ENCODE measurements at regions not wholly inside any gene's neighbourhood (a gene's known extent, or its start where the extent isn't known, plus 50 kb on each side); places are given as distances from the start of the nearest gene placed in this dataset.

DNA sequence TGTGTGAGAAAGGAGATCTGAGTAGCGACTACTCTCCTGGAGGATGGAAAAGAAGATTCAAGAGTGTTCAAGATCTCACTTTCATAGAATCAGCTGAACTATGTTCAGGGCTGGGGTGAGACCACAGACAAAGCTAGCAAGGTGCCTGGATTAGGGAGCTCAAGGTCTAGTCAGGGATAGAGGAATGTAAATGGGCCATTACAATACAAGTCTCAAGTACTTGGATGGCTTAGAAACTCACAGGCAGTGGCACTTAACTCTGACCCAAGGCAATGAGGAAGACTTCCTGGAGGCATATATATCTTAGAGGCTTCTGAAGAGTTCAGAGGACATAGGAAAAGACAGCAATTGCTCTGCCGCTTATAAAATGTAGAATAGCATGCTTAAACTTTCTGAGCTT lies 184.9 kb upstream of the CDH11 start:
- DNase-seq (ENCODE audit: low spot score in 2 of 2): no peak
- ATAC-seq: no peak
- Mint-ChIP-seq H3K36me3 (no peaks in the 10 kb centered on the region), H3K9me3 (peaks cover 14 to 15% of the 10 kb centered on the region in 2 donors), H3K27ac (no peak overlapping the region)

DNA sequence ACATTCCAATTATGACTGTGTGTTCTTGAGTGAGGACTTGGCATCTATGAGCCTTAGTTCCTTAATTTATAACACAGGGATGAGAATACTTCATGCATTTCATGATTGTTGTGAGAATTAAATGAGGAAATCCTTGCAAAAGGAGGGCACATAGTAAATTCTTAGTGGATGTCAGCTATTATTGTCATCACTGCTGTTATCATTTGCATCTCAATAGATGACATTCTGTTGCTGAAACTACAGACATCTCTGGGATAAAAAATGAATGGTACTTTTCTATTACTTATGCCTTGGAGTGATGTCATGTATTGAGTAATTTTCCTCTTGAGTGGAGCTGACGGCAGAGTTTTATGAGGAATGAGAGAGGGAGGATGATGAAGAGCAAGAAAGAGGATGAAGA lies 184.4 kb upstream of the CDH11 start:
- Mint-ChIP-seq H3K9me3 (peaks cover 14 to 15% of the 10 kb centered on the region in 2 donors), H3K36me3 (no peaks in the 10 kb centered on the region), H3K27ac (no peak overlapping the region)
- no peak for DNase-seq (ENCODE audit: low spot score in 2 of 2)
- no peak for ATAC-seq

DNA sequence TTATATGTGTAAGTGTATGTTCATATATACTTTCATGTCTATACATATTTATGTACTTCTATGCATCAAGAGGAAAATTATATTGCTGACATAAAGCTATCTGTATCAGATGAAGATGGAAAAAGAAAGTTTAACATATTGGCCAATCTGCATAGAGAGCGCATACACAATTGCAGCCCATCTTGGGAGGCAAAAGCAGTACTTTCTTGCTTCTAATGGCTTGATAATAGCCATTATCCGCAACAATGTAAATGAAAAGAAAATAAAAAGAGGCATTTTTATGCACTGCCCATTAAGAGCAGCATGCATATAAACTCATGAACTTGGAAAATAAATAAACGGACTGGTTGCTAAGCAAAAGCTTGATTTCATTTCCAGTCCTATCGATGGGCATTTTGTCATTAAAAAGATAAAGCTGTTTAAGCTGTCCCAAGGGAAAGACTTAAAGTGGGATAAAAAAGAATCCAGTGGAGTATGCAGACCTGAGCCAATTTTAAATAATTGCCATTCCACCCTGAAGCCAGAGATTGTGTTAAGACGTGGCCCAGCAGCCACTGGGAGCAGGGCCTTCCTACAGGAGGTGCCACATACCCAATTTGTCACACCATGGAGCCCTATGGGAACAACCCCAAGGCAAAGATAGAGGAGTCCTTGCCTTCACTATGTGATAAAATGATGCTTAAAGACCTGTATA lies 183.6 kb upstream of the CDH11 start:
- Mint-ChIP-seq H3K27ac (no peak overlapping the region), H3K36me3 (no peaks in the 10 kb centered on the region), H3K9me3 (peaks cover 14 to 15% of the 10 kb centered on the region in 2 donors)
- ATAC-seq: no peak
- no peak for DNase-seq (ENCODE audit: low spot score in 2 of 2)

GRCh38 chr16:65301029-65301428 lies 179.2 kb upstream of the CDH11 start:
- H3K9me3 Mint-ChIP-seq: peaks cover 12 to 17% of the 10 kb centered on the region in 2 donors

GRCh38 chr16:65297453-65297852 lies 175.6 kb upstream of the CDH11 start:
- Mint-ChIP-seq H3K36me3 (no peaks in the 10 kb centered on the region), H3K27ac (no peak overlapping the region), H3K9me3 (peaks cover 13 to 15% of the 10 kb centered on the region in 2 donors)
- no peak for ATAC-seq
- no peak for DNase-seq (ENCODE audit: low spot score in 2 of 2)

More at GRCh38 chr16:65301029-65301428, 179.2 kb upstream of the CDH11 start:
- no peak for ATAC-seq
- no peaks in the 10 kb centered on the region for H3K36me3 Mint-ChIP-seq
- no peak for DNase-seq (ENCODE audit: low spot score in 2 of 2)
- no peak overlapping the region for H3K27ac Mint-ChIP-seq

DNA sequence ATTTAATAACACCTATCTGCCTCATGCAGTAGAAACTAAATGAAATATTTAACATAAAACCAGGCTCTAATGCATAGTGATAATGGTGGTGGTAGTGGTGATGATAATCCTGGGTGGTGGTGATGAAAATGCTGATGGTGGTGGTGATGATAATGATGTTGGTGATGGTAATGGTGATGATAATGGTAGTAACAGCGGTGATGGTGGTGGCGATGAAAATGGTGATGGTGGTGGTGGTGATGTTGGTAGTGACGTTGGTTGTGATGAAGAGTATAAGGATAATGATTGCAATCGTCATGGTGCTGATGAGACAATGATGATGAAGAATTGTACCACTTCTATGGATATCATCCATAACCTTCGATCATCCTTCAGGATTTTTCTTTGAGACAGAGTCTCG lies 173.7 kb upstream of the CDH11 start:
- DNase-seq (ENCODE audit: low spot score in 2 of 2): no peak
- Mint-ChIP-seq H3K36me3 (no peaks in the 10 kb centered on the region), H3K9me3 (peaks cover 13 to 20% of the 10 kb centered on the region in 2 donors), H3K27ac (no peak overlapping the region)
- ATAC-seq: no peak

- DNase-seq (ENCODE audit: low spot score in 2 of 2): no peak
- no peak for ATAC-seq
- Mint-ChIP-seq H3K36me3 (no peaks in the 10 kb centered on the region), H3K27ac (no peak overlapping the region), H3K9me3 (peaks cover 19 to 27% of the 10 kb centered on the region in 2 donors)
Observed at GRCh38 chr16:65294708-65295107, 172.8 kb upstream of the CDH11 start.

GRCh38 chr16:65294165-65294564 lies 172.3 kb upstream of the CDH11 start:
- Mint-ChIP-seq H3K36me3 (no peaks in the 10 kb centered on the region), H3K9me3 (peaks cover 21 to 27% of the 10 kb centered on the region in 2 donors), H3K27ac (no peak overlapping the region)
- no peak for ATAC-seq
- DNase-seq (ENCODE audit: low spot score in 2 of 2): no peak

DNA sequence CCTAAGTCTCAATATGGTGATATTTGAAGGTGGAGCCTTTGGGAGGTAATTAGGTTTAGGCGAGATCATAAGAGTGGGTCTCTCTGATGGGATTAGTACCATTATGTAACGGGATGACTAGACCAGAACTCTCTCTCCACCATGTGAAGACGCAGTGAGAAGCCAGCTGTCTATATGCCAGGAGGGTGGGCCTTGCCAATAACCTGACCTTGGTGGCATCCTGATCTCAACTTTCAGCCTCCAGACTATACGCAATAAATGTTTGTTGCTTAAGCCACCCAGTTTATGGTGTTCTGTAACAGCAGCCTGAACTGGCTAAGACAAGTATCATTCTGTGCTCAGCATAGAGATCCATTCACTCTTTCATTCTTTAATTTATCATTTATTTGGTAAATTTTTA lies 167.2 kb upstream of the CDH11 start:
- no peak for DNase-seq (ENCODE audit: low spot score in 2 of 2)
- no peak for ATAC-seq
- Mint-ChIP-seq H3K36me3 (no peaks in the 10 kb centered on the region), H3K9me3 (peaks cover 13 to 15% of the 10 kb centered on the region in 2 donors), H3K27ac (no peak overlapping the region)

GRCh38 chr16:65287307-65287706 lies 165.4 kb upstream of the CDH11 start:
- no peak for ATAC-seq
- no peak overlapping the region for H3K27ac Mint-ChIP-seq
- H3K36me3 Mint-ChIP-seq: peaks cover 0 to 7% of the 10 kb centered on the region in 2 donors
- DNase-seq (ENCODE audit: low spot score in 2 of 2): no peak
- peaks cover 8 to 18% of the 10 kb centered on the region in 2 donors for H3K9me3 Mint-ChIP-seq

DNA sequence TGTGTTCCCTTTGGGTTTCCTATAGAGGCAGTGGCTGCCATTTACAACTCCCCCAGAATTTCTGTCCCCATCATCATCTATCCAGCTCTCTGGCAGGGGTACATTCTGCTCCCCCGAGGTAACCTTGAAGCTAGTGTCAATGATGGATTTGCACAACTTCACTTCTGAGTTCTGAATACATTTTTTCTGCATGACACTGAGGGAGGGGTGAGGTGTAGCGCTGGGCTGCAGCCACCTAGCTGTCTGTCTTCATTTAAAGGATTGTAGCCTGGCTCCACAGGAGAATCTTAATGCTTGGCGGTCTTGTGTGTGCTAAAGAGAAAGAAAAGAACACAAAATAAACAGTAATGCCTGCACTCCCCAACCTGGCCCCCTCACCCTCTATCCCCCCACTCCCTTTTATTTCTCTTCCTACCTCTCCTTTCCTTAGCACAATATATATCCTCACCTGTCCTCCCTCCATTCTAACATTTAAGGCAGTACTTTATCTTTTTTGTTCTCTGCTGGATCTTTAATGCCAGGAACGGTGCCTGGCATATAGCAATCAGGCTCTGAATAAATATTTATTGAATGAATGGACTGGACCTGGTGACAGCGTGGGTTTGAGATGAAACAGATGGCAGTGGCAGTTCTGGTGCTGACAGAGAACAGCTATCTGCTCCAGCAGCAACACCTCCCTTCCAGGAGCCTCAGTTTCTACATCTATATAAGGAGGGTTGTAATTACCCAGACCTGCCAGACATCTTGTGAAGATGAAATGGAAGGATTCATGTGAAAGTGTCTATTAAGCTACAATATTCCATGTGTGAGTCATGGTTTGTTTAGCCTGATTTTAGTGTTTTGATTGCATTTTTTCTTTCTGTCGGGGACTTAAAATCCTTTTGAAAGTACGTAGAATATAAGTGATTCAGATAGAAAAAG lies 163.5 kb upstream of the CDH11 start:
- no peak for DNase-seq (ENCODE audit: low spot score in 2 of 2)
- Mint-ChIP-seq H3K36me3 (peaks cover 0 to 7% of the 10 kb centered on the region in 2 donors), H3K27ac (no peak overlapping the region), H3K9me3 (peaks cover 8 to 12% of the 10 kb centered on the region in 2 donors)
- no peak for ATAC-seq

DNA sequence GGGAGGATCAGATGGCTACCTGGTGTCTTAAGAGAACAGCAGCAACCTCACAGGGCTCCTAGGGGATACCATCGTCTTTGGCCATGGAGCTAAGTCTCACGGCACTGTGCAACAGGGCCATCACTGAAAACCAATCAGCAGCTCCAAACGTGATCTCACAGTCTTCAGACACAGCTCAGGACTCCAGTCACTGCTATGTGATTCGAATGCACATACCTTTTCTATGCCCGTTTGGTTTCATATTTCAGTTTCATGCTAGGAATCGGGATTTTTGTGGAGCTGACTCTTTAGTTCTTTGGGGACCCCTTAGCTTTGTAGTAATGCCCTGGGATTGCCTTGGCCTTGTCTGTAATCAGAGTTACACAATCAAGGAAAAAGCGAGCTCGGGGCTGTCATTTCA lies 162.8 kb upstream of the CDH11 start:
- Mint-ChIP-seq H3K27ac (no peak overlapping the region), H3K9me3 (peaks cover under 1 to 6% of the 10 kb centered on the region in 2 donors), H3K36me3 (peaks cover 0 to 7% of the 10 kb centered on the region in 2 donors)
- ATAC-seq (no peak), DNase-seq (ENCODE audit: low spot score in 2 of 2) (no peak)

DNA sequence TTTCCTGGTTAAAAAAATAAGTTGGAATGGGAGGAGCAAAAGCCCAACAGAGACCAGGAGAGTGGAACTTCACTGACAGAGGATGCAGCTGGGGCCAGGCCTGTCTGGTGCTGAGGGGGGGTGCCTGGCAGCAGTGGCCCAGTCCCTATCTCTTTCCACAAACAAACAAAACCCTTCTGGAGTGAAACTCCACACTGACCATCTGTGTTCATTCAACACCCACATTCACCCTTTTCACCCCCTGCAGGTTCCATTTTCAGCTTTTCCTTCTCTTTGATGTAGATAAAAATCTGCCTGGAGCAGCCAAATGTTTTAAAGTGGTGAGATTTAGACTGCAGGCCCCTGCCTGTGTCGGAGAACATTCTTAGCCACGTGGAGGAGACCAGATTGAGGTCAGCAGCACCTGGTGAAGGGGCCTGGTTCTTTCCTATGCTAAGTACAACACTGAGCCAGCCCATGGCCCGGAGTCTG lies 161.4 kb upstream of the CDH11 start:
- peaks cover 0 to 7% of the 10 kb centered on the region in 2 donors for H3K36me3 Mint-ChIP-seq
- ATAC-seq (no peak), DNase-seq (ENCODE audit: low spot score in 2 of 2) (no peak)
- H3K27ac Mint-ChIP-seq: no peak overlapping the region
- peaks cover 0 to 6% of the 10 kb centered on the region in 2 donors for H3K9me3 Mint-ChIP-seq

DNA sequence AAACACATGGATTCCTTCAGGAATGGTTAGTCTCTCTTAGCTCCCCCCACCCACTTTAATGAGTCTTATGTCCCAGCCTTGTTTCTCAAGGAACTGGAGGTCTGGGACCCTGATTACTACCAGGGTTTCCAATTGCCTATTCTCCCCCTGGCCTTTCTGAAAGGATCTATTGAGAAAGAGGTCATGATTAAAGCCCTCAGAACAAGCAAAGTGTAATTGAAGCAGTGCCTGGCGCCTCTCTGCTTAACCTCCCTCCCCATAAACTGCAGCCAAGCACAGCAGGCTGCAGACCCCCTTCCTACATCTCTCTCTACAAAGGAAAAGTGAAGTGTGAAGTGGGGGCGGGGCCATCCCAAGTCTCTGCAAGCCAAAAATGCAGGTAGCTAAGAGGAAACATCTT lies 159.7 kb upstream of the CDH11 start:
- peak overlapping the region in 1 of 2 donors; percentile 66 for H3K27ac Mint-ChIP-seq
- peaks cover 0 to 7% of the 10 kb centered on the region in 2 donors for H3K36me3 Mint-ChIP-seq
- ATAC-seq (no peak), DNase-seq (ENCODE audit: low spot score in 2 of 2) (no peak)
- H3K9me3 Mint-ChIP-seq: peaks cover 16 to 20% of the 10 kb centered on the region in 2 donors

- DNase-seq (ENCODE audit: low spot score in 2 of 2) (no peak), ATAC-seq (no peak)
- no peak overlapping the region for H3K27ac Mint-ChIP-seq
- H3K9me3 Mint-ChIP-seq: peaks cover 18 to 21% of the 10 kb centered on the region in 2 donors
- peaks cover 0 to 7% of the 10 kb centered on the region in 2 donors for H3K36me3 Mint-ChIP-seq
Observed at GRCh38 chr16:65280845-65281512, 159.1 kb upstream of the CDH11 start.

- DNase-seq (ENCODE audit: low spot score in 2 of 2) (no peak), ATAC-seq (no peak)
- Mint-ChIP-seq H3K27ac (no peak overlapping the region), H3K36me3 (peaks cover 0 to 7% of the 10 kb centered on the region in 2 donors), H3K9me3 (peaks cover 18 to 21% of the 10 kb centered on the region in 2 donors)
Observed at GRCh38 chr16:65279576-65279975, 157.7 kb upstream of the CDH11 start.

GRCh38 chr16:65278874-65279273 lies 157.0 kb upstream of the CDH11 start:
- Mint-ChIP-seq H3K27ac (no peak overlapping the region), H3K9me3 (peaks cover 18 to 21% of the 10 kb centered on the region in 2 donors), H3K36me3 (peaks cover 0 to 7% of the 10 kb centered on the region in 2 donors)
- DNase-seq (ENCODE audit: low spot score in 2 of 2) (no peak), ATAC-seq (no peak)
